H1 (cell line): ENCODE measurements at regions not wholly inside any gene's neighbourhood (a gene's known extent, or its start where the extent isn't known, plus 50 kb on each side); places are given as distances from the start of the nearest gene placed in this dataset.

Experiments
- CHD7 ChIP-seq: fragments of 300-600 bp; sonication (generic); IDR thresholded peaks from 2 replicates; pipeline ENCODE4 v1.7.1; 2012; ENCODE audit warnings: low read length, moderate library complexity, mild to moderate bottlenecking, inconsistent platforms; ENCODE audit not compliant: insufficient replicate concordance
- E2F6 ChIP-seq: IDR thresholded peaks from 2 replicates; pipeline ENCODE4 v1.6.1; 2012; ENCODE audit warnings: inconsistent platforms
- EGR1 ChIP-seq: IDR thresholded peaks from 2 replicates; pipeline ENCODE4 v1.6.1; 2011; ENCODE audit warnings: low read depth, low read length, borderline replicate concordance
- KDM1A ChIP-seq: fragments of 200-600, 300-600 bp; sonication (generic); IDR thresholded peaks from 2 replicates; pipeline ENCODE4 v1.7.1; 2016; ENCODE audit warnings: mild to moderate bottlenecking, low read length, borderline replicate concordance
- RFX5 ChIP-seq: IDR thresholded peaks from 2 replicates; pipeline ENCODE4 v1.6.1; 2011; ENCODE audit warnings: low read depth, low read length, improper control_type of control experiment, borderline replicate concordance
- SIX5 ChIP-seq: IDR thresholded peaks from 2 replicates; pipeline ENCODE4 v1.6.1; 2011; ENCODE audit warnings: mild to moderate bottlenecking, low read depth, low read length
- SP4 ChIP-seq: IDR thresholded peaks from 2 replicates; pipeline ENCODE4 v1.6.1; 2012; ENCODE audit warnings: low read length, inconsistent platforms
- YY1 ChIP-seq: IDR thresholded peaks from 2 replicates; pipeline ENCODE4 v1.6.1; 2011; ENCODE audit warnings: low read depth, mild to moderate bottlenecking, low read length

- TF ChIP-seq CHD7 (no peak), SP4 (no peak), E2F6 (no peak), YY1 (no peak), KDM1A (no peak), RFX5 (no peak), EGR1 (no peak), SIX5 (no peak)
Measured at GRCh38 chr16:5377280-5377898, 279.8 kb upstream of the EEF2KMT start (continued).
